ENCODE measurements at regions not wholly inside any gene's neighbourhood (a gene's known extent, or its start where the extent isn't known, plus 50 kb on each side); places are given as distances from the start of the nearest gene placed in this dataset.

GRCh38 chr9:27676827-27677226, 103.5 kb upstream of the C9orf72 start:
- Histone ChIP-seq H3K4me3 (ENCODE audit: low read length) (no peak overlapping the region), H3K4me1 (ENCODE audit: low read length) (no peaks in the 10 kb centered on the region), H4K20me1 (ENCODE audit: insufficient read depth, low read length) (no peaks in the 10 kb centered on the region), H3K27me3 (replicated peaks; ENCODE audit: insufficient read depth, low read length) (no peaks in the 10 kb centered on the region), H3K4me2 (ENCODE audit: low read depth, low read length) (no peak overlapping the region), H3K9ac (ENCODE audit: low read length) (no peak overlapping the region), H3K79me2 (ENCODE audit: low read length) (no peaks in the 10 kb centered on the region), H3K9me3 (replicated peaks; ENCODE audit: insufficient read depth, low read length) (no peaks in the 10 kb centered on the region), H3K9me2 (replicated peaks; ENCODE audit: insufficient read depth, low read length) (no peaks in the 10 kb centered on the region), H3K27ac (ENCODE audit: low read length) (no peak overlapping the region), H3K36me3 (replicated peaks; ENCODE audit: insufficient read depth, low read length) (no peaks in the 10 kb centered on the region), H2AFZ (ENCODE audit: low read length) (no peak overlapping the region), H3F3A (ENCODE audit: insufficient read depth, low read length) (no peaks in the 10 kb centered on the region)
- DNase-seq: no peak
- TF ChIP-seq EZH2 (optimal IDR thresholded peaks at IDR 0.05; ENCODE audit: low read depth, low read length) (no peak), CTCF (IDR thresholded peaks at IDR 0.05; ENCODE audit: low read length) (no peak), EZH2phosphoT487 (IDR thresholded peaks at IDR 0.05; ENCODE audit: low read length) (no peak)

GRCh38 chr9:27679338-27679737, 106.1 kb upstream of the C9orf72 start:
- H3K36me3 ChIP-seq (replicated peaks; ENCODE audit: insufficient read depth, low read length): no peaks in the 10 kb centered on the region
- no peak overlapping the region for H3K9ac ChIP-seq (ENCODE audit: low read length)
- no peaks in the 10 kb centered on the region for H3K9me3 ChIP-seq (replicated peaks; ENCODE audit: insufficient read depth, low read length)
- no peak for DNase-seq
- no peak overlapping the region for H3K4me2 ChIP-seq (ENCODE audit: low read depth, low read length)
- H3K9me2 ChIP-seq (replicated peaks; ENCODE audit: insufficient read depth, low read length): no peaks in the 10 kb centered on the region
- no peaks in the 10 kb centered on the region for H4K20me1 ChIP-seq (ENCODE audit: insufficient read depth, low read length)
- H3K4me1 ChIP-seq (ENCODE audit: low read length): no peaks in the 10 kb centered on the region
- no peak overlapping the region for H2AFZ ChIP-seq (ENCODE audit: low read length)
- TF ChIP-seq CTCF (IDR thresholded peaks at IDR 0.05; ENCODE audit: low read length) (no peak), EZH2 (optimal IDR thresholded peaks at IDR 0.05; ENCODE audit: low read depth, low read length) (no peak), EZH2phosphoT487 (IDR thresholded peaks at IDR 0.05; ENCODE audit: low read length) (no peak)
- H3K79me2 ChIP-seq (ENCODE audit: low read length): no peaks in the 10 kb centered on the region
- no peaks in the 10 kb centered on the region for H3F3A ChIP-seq (ENCODE audit: insufficient read depth, low read length)
- H3K27me3 ChIP-seq (replicated peaks; ENCODE audit: insufficient read depth, low read length): no peaks in the 10 kb centered on the region
- H3K27ac ChIP-seq (ENCODE audit: low read length): no peak overlapping the region
- no peak overlapping the region for H3K4me3 ChIP-seq (ENCODE audit: low read length)

GRCh38 chr9:27683181-27683580, 109.9 kb upstream of the C9orf72 start:
- H4K20me1 ChIP-seq (ENCODE audit: insufficient read depth, low read length): no peaks in the 10 kb centered on the region
- DNase-seq: no peak

More at GRCh38 chr9:27683181-27683580, 109.9 kb upstream of the C9orf72 start:
- Histone ChIP-seq H3K4me2 (ENCODE audit: low read depth, low read length) (no peak overlapping the region), H3K27ac (ENCODE audit: low read length) (no peak overlapping the region), H3K9me2 (replicated peaks; ENCODE audit: insufficient read depth, low read length) (no peaks in the 10 kb centered on the region), H3K9ac (ENCODE audit: low read length) (no peak overlapping the region), H2AFZ (ENCODE audit: low read length) (no peak overlapping the region), H3K27me3 (replicated peaks; ENCODE audit: insufficient read depth, low read length) (no peaks in the 10 kb centered on the region), H3K4me3 (ENCODE audit: low read length) (no peak overlapping the region), H3F3A (ENCODE audit: insufficient read depth, low read length) (no peaks in the 10 kb centered on the region), H3K4me1 (ENCODE audit: low read length) (no peaks in the 10 kb centered on the region), H3K36me3 (replicated peaks; ENCODE audit: insufficient read depth, low read length) (no peaks in the 10 kb centered on the region), H3K79me2 (ENCODE audit: low read length) (no peaks in the 10 kb centered on the region), H3K9me3 (replicated peaks; ENCODE audit: insufficient read depth, low read length) (no peaks in the 10 kb centered on the region)
- no peak for TF ChIP-seq EZH2 (optimal IDR thresholded peaks at IDR 0.05; ENCODE audit: low read depth, low read length)
- TF ChIP-seq EZH2phosphoT487 (IDR thresholded peaks at IDR 0.05; ENCODE audit: low read length): no peak
- no peak for TF ChIP-seq CTCF (IDR thresholded peaks at IDR 0.05; ENCODE audit: low read length)
